B cell (primary cell): ENCODE measurements at regions not wholly inside any gene's neighbourhood (a gene's known extent, or its start where the extent isn't known, plus 50 kb on each side); places are given as distances from the start of the nearest gene placed in this dataset.

Experiments
- EZH2 ChIP-seq: IDR thresholded peaks from 2 replicates; pipeline ENCODE4 v1.6.1; 2012; ENCODE audit warnings: borderline replicate concordance, low read depth, mild to moderate bottlenecking, moderate library complexity, low read length; ENCODE audit not compliant: insufficient read depth, poor library complexity, severe bottlenecking
- TF ChIP-seq, protein P1 (sequence below): fragments of 200-600 bp; IDR thresholded peaks from one replicate; pipeline ENCODE4 v1.8.0; 2022; ENCODE audit warnings: antibody characterized with exemption, mild to moderate bottlenecking

GRCh38 chr1:81551946-81552345, 248.8 kb upstream of the ADGRL2 start:
- TF ChIP-seq, protein P1, sequence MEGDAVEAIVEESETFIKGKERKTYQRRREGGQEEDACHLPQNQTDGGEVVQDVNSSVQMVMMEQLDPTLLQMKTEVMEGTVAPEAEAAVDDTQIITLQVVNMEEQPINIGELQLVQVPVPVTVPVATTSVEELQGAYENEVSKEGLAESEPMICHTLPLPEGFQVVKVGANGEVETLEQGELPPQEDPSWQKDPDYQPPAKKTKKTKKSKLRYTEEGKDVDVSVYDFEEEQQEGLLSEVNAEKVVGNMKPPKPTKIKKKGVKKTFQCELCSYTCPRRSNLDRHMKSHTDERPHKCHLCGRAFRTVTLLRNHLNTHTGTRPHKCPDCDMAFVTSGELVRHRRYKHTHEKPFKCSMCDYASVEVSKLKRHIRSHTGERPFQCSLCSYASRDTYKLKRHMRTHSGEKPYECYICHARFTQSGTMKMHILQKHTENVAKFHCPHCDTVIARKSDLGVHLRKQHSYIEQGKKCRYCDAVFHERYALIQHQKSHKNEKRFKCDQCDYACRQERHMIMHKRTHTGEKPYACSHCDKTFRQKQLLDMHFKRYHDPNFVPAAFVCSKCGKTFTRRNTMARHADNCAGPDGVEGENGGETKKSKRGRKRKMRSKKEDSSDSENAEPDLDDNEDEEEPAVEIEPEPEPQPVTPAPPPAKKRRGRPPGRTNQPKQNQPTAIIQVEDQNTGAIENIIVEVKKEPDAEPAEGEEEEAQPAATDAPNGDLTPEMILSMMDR: no peak
- no peak for TF ChIP-seq EZH2
